ENCODE measurements at regions not wholly inside any gene's neighbourhood (a gene's known extent, or its start where the extent isn't known, plus 50 kb on each side); places are given as distances from the start of the nearest gene placed in this dataset.
"Not testable (repeated sequence)": the region's sequence is repeated elsewhere in the genome, so short reads cannot be mapped to it uniquely, and the experiment has no call there.

- H3K4me1 ChIP-seq; H3K4me3 ChIP-seq; CTCF ChIA-PET; H3K9me3 ChIP-seq; H3K4me2 ChIP-seq; DNase-seq (ENCODE audit: low read depth in 1 of 2, low spot score in 1 of 2); FAIRE-seq; ATAC-seq; H3K27ac ChIP-seq; POLR2A ChIA-PET: not testable (repeated sequence)
- 13% methylated on average over 4 of the region's 4 CpGs for WGBS (ENCODE audit: missing lambda C conversion rate)
These were observed 589.2 kb downstream of the CWH43 start for GRCh38 chr4:49575250-49575649.

GRCh38 chr4:49578371-49578770 lies 592.3 kb downstream of the CWH43 start:
- POLR2A ChIA-PET; H3K4me2 ChIP-seq; FAIRE-seq; CTCF ChIA-PET; H3K27ac ChIP-seq; ATAC-seq; DNase-seq (ENCODE audit: low read depth in 1 of 2, low spot score in 1 of 2); H3K4me3 ChIP-seq; H3K4me1 ChIP-seq; H3K9me3 ChIP-seq: not testable (repeated sequence)
- 33% methylated on average over 2 of the region's 5 CpGs for WGBS (ENCODE audit: missing lambda C conversion rate)

GRCh38 chr4:49578899-49579298 lies 592.8 kb downstream of the CWH43 start:
- H3K9me3 ChIP-seq; CTCF ChIA-PET; H3K27ac ChIP-seq; H3K4me3 ChIP-seq; H3K4me2 ChIP-seq; ATAC-seq; H3K4me1 ChIP-seq; POLR2A ChIA-PET; DNase-seq (ENCODE audit: low read depth in 1 of 2, low spot score in 1 of 2); FAIRE-seq: not testable (repeated sequence)
- WGBS (ENCODE audit: missing lambda C conversion rate): 0% methylated on average over 2 of the region's 2 CpGs

- H3K4me1 ChIP-seq; H3K27ac ChIP-seq; DNase-seq (ENCODE audit: low read depth in 1 of 2, low spot score in 1 of 2); H3K9me3 ChIP-seq; H3K4me2 ChIP-seq; POLR2A ChIA-PET; FAIRE-seq; ATAC-seq; H3K4me3 ChIP-seq; CTCF ChIA-PET: not testable (repeated sequence)
- WGBS (ENCODE audit: missing lambda C conversion rate): 2% methylated on average over 6 of the region's 8 CpGs
These were observed 594.1 kb downstream of the CWH43 start for GRCh38 chr4:49580166-49580565.

GRCh38 chr4:49588401-49588800 lies 602.3 kb downstream of the CWH43 start:
- H3K4me3 ChIP-seq; CTCF ChIA-PET; FAIRE-seq; DNase-seq (ENCODE audit: low read depth in 1 of 2, low spot score in 1 of 2); H3K9me3 ChIP-seq; POLR2A ChIA-PET; ATAC-seq; H3K4me1 ChIP-seq; H3K27ac ChIP-seq; H3K4me2 ChIP-seq: not testable (repeated sequence)
- 0% methylated on average over 4 of the region's 7 CpGs for WGBS (ENCODE audit: missing lambda C conversion rate)

GRCh38 chr4:49618436-49618835 lies 632.4 kb downstream of the CWH43 start:
- ATAC-seq; H3K4me1 ChIP-seq; CTCF ChIA-PET; H3K4me2 ChIP-seq; FAIRE-seq; DNase-seq (ENCODE audit: low read depth in 1 of 2, low spot score in 1 of 2); H3K27ac ChIP-seq; POLR2A ChIA-PET; H3K9me3 ChIP-seq; H3K4me3 ChIP-seq: not testable (repeated sequence)
- 3% methylated on average over 8 of the region's 12 CpGs for WGBS (ENCODE audit: missing lambda C conversion rate)

- CTCF ChIA-PET; H3K4me3 ChIP-seq; POLR2A ChIA-PET; FAIRE-seq; ATAC-seq; H3K4me2 ChIP-seq; H3K4me1 ChIP-seq; DNase-seq (ENCODE audit: low read depth in 1 of 2, low spot score in 1 of 2); H3K27ac ChIP-seq; H3K9me3 ChIP-seq: not testable (repeated sequence)
- 51% methylated on average over 12 of the region's 12 CpGs for WGBS (ENCODE audit: missing lambda C conversion rate)
These were observed 640.4 kb downstream of the CWH43 start for GRCh38 chr4:49626478-49626877.

Small RNA genes in the stretch of these regions (small RNA-seq; reads per million reads assigned to genes)
- gene AC119751.2 (0 reads per million in 6 experiments), gene AC119751.6 (0 reads per million in 6 experiments), gene AC119751.7 (0 reads per million in 6 experiments), gene AC119751.8 (0 reads per million in 6 experiments)

Measured in A549 (cell line).